ENCODE measurements at regions not wholly inside any gene's neighbourhood (a gene's known extent, or its start where the extent isn't known, plus 50 kb on each side); places are given as distances from the start of the nearest gene placed in this dataset.

DNA sequence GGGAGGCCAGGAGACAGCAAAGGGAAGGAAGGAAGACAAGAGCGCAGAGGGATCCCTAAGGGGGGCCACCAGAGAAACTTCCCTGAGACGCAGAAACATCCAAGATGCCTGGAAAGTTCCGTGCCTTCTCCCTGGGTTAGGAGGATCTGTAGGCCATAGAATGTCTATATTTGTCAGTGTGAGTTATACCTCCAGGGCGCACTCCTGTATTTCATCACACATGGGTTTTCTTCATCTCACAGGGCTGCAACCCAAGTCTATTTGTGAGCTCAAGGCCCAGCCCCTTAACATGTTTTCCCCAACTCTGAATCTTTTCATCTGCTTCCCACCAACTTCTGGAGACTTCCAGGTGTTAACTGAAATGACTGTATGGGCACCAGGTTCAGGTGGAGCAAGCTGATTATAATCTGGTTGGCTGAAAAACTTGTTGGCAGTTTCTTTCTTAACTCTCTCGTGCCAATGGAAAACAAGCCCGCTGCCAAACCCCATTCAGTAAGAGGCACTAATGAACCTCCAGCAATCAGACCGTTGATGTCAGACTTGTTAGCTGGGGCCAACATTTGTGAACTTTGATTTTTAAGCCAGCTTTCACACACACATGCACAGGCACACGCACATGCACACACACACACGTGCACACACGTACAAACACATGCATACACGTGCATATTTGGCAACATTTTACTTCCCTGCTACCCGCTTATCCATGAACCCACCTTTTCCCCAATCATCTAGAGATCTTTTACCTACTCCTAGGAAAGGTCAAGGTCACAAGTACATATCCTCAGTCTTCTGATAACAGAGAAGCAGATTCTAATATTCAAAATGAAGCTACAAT lies 247.5 kb upstream of the GMDS start:
- Histone ChIP-seq H3K4me3 (ENCODE audit: low read depth, low read length) (no peak overlapping the region), H3K36me3 (ENCODE audit: control insufficient read depth in 2 of 2, insufficient read depth in 1 of 2, low read length in 2 of 2) (no peaks in the 10 kb centered on the region), H3K9me3 (ENCODE audit: control insufficient read depth, insufficient read depth, low read depth, low read length) (no peaks in the 10 kb centered on the region), H3K4me1 (ENCODE audit: control insufficient read depth, insufficient read depth, low read length) (no peaks in the 10 kb centered on the region), H3K27ac (ENCODE audit: extremely low read depth, low read depth, low read length) (no peak overlapping the region)
- CTCF ChIA-PET, result interaction anchor here (0.6 to 1.3 kb wide), 5 partner anchors 9 to 386 kb away, joined by 3 to 8 read pairs (median 4); no protein-coding TSS in a partner anchor
- POLR2A ChIA-PET, result no interaction called here
- TF ChIP-seq, protein P1, sequence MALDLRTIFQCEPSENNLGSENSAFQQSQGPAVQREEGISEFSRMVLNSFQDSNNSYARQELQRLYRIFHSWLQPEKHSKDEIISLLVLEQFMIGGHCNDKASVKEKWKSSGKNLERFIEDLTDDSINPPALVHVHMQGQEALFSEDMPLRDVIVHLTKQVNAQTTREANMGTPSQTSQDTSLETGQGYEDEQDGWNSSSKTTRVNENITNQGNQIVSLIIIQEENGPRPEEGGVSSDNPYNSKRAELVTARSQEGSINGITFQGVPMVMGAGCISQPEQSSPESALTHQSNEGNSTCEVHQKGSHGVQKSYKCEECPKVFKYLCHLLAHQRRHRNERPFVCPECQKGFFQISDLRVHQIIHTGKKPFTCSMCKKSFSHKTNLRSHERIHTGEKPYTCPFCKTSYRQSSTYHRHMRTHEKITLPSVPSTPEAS (tag by site-specific recombination; IDR thresholded peaks at IDR 0.05), result peak; percentile 60; the same call in 1 of the 2 replicates
- TF ChIP-seq ZNF350 (tag by site-specific recombination; IDR thresholded peaks at IDR 0.05), result no peak

DNA sequence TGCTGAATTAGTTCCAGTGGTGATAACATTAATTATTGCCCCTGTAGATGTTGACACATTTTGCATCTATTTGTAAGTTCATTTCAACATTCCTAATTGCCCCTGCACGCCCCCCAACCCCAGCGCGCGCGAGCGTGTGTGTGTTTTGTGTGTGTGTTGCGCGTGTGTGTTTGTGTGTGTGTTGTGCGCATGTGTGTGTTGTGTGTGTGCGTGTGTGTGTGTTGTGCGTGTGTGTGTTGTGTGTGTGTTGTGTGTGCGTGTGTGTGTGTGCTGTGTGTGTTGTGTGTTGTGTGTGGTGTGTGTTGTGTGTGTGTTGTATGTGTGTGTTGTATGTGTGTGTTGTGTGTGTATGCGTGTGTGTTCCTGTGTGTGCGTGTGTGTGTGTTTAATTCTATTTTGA lies 245.7 kb upstream of the GMDS start:
- Histone ChIP-seq H3K9me3 (ENCODE audit: control insufficient read depth, insufficient read depth, low read depth, low read length) (no peaks in the 10 kb centered on the region), H3K4me1 (ENCODE audit: control insufficient read depth, insufficient read depth, low read length) (no peaks in the 10 kb centered on the region), H3K27ac (ENCODE audit: extremely low read depth, low read depth, low read length) (no peak overlapping the region), H3K36me3 (ENCODE audit: control insufficient read depth in 2 of 2, insufficient read depth in 1 of 2, low read length in 2 of 2) (no peaks in the 10 kb centered on the region), H3K4me3 (ENCODE audit: low read depth, low read length) (no peak overlapping the region)
- POLR2A ChIA-PET, result no interaction called here
- CTCF ChIA-PET, result no interaction called here
- TF ChIP-seq ZNF426 (tag by site-specific recombination; IDR thresholded peaks at IDR 0.05) (no peak), ZBTB7A (tag by site-specific recombination; IDR thresholded peaks at IDR 0.05; ENCODE audit: low read depth) (no peak), ZNF132 (tag by site-specific recombination; IDR thresholded peaks at IDR 0.05; ENCODE audit: borderline replicate concordance) (no peak), GFI1B (tag by site-specific recombination; IDR thresholded peaks at IDR 0.05) (no peak), TRIM28 (IDR thresholded peaks at IDR 0.05; ENCODE audit: borderline replicate concordance, low read length) (no peak), ZNF175 (tag by site-specific recombination; IDR thresholded peaks at IDR 0.05) (no peak), EGR2 (tag by site-specific recombination; IDR thresholded peaks at IDR 0.05; ENCODE audit: low read depth) (no peak), HOXD13 (CRISPR knock-in tag; IDR thresholded peaks at IDR 0.05; ENCODE audit: borderline replicate concordance) (0 out of 2 replicates have a peak, but pooled peaks have one; percentile 37), ZNF248 (tag by site-specific recombination; IDR thresholded peaks at IDR 0.05) (no peak), ZNF311 (tag by site-specific recombination; IDR thresholded peaks at IDR 0.05; ENCODE audit: borderline replicate concordance) (peak; percentile 46; the same call in 1 of the 2 replicates), ZNF239 (tag by site-specific recombination; IDR thresholded peaks at IDR 0.05) (0 out of 2 replicates have a peak, but pooled peaks have one; percentile 39), REPIN1 (tag by site-specific recombination; IDR thresholded peaks at IDR 0.05; ENCODE audit: low read depth) (no peak), ZNF423 (tag by site-specific recombination; IDR thresholded peaks at IDR 0.05) (no peak), ZNF626 (tag by site-specific recombination; IDR thresholded peaks at IDR 0.05) (no peak), ZNF24 (tag by site-specific recombination; IDR thresholded peaks at IDR 0.05) (no peak), ZNF114 (tag by site-specific recombination; IDR thresholded peaks at IDR 0.05) (0 out of 2 replicates have a peak, but pooled peaks have one; percentile 73), ZBTB21 (tag by site-specific recombination; IDR thresholded peaks at IDR 0.05) (no peak), ZNF530 (tag by site-specific recombination; IDR thresholded peaks at IDR 0.05; ENCODE audit: low read depth) (no peak), ZNF473 (tag by site-specific recombination; IDR thresholded peaks at IDR 0.05) (peak; percentile 65; the same call in 1 of the 2 replicates), ZNF274 (IDR thresholded peaks at IDR 0.05; ENCODE audit: low read length) (no peak), ZNF274 (tag by site-specific recombination; IDR thresholded peaks at IDR 0.05; ENCODE audit: borderline replicate concordance) (no peak), ZNF777 (tag by site-specific recombination; IDR thresholded peaks at IDR 0.05; ENCODE audit: borderline replicate concordance) (no peak), ZNF354C (tag by site-specific recombination; IDR thresholded peaks at IDR 0.05; ENCODE audit: borderline replicate concordance, low read depth) (no peak), ZNF701 (tag by site-specific recombination; IDR thresholded peaks at IDR 0.05) (no peak)
- TF ChIP-seq, protein P2, sequence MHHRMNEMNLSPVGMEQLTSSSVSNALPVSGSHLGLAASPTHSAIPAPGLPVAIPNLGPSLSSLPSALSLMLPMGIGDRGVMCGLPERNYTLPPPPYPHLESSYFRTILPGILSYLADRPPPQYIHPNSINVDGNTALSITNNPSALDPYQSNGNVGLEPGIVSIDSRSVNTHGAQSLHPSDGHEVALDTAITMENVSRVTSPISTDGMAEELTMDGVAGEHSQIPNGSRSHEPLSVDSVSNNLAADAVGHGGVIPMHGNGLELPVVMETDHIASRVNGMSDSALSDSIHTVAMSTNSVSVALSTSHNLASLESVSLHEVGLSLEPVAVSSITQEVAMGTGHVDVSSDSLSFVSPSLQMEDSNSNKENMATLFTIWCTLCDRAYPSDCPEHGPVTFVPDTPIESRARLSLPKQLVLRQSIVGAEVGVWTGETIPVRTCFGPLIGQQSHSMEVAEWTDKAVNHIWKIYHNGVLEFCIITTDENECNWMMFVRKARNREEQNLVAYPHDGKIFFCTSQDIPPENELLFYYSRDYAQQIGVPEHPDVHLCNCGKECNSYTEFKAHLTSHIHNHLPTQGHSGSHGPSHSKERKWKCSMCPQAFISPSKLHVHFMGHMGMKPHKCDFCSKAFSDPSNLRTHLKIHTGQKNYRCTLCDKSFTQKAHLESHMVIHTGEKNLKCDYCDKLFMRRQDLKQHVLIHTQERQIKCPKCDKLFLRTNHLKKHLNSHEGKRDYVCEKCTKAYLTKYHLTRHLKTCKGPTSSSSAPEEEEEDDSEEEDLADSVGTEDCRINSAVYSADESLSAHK (tag by site-specific recombination; IDR thresholded peaks at IDR 0.05), result no peak
- TF ChIP-seq, protein P1 (tag by site-specific recombination; IDR thresholded peaks at IDR 0.05), result peak; percentile 97
- TF ChIP-seq, protein P3, sequence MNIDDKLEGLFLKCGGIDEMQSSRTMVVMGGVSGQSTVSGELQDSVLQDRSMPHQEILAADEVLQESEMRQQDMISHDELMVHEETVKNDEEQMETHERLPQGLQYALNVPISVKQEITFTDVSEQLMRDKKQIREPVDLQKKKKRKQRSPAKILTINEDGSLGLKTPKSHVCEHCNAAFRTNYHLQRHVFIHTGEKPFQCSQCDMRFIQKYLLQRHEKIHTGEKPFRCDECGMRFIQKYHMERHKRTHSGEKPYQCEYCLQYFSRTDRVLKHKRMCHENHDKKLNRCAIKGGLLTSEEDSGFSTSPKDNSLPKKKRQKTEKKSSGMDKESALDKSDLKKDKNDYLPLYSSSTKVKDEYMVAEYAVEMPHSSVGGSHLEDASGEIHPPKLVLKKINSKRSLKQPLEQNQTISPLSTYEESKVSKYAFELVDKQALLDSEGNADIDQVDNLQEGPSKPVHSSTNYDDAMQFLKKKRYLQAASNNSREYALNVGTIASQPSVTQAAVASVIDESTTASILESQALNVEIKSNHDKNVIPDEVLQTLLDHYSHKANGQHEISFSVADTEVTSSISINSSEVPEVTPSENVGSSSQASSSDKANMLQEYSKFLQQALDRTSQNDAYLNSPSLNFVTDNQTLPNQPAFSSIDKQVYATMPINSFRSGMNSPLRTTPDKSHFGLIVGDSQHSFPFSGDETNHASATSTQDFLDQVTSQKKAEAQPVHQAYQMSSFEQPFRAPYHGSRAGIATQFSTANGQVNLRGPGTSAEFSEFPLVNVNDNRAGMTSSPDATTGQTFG (tag by site-specific recombination; IDR thresholded peaks at IDR 0.05; ENCODE audit: borderline replicate concordance), result no peak
